ENCODE measurements at regions not wholly inside any gene's neighbourhood (a gene's known extent, or its start where the extent isn't known, plus 50 kb on each side); places are given as distances from the start of the nearest gene placed in this dataset.

DNA sequence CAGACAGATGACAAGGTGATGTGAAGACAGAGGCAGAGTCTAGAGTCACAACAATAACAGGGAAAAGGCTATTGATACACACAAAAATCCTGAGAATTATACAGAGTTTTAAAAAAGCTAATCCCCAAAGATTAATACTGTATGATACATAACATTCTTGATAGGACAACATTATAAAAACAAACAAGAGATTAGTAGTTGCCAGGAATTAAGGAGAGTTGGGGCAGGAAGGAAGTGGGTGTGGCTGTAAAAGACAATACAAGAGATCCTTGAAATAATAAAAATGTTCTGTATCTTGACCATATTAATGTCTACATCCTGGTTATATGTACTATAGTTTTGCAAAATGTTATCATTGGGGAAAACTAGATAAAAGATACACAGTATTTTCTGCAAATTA is 309.5 kb upstream of the PMFBP1 start:
- Histone ChIP-seq H4K20me1 (replicated peaks in 1 of 2; ENCODE audit: control insufficient read depth in 1 of 2, insufficient read depth in 2 of 2, low read length in 2 of 2) (no peaks in the 10 kb centered on the region), H3K23me2 (ENCODE audit: low read depth, low read length) (no peaks in the 10 kb centered on the region), H3K36me3 (ENCODE audit: control insufficient read depth in 2 of 4, insufficient read depth in 4 of 4, low read length in 3 of 4) (no peaks in the 10 kb centered on the region), H4K8ac (ENCODE audit: extremely low read depth, insufficient read depth, low read length) (no peak overlapping the region), H4K5ac (ENCODE audit: insufficient read length, low read depth, low read length) (no peak overlapping the region), H3K18ac (ENCODE audit: extremely low read depth, low read length) (no peak overlapping the region), H2BK120ac (replicated peaks; ENCODE audit: low read depth, low read length) (no peak overlapping the region), H3K27ac (ENCODE audit: low read depth, low read length) (no peak overlapping the region), H2BK5ac (ENCODE audit: low read depth, low read length) (no peak overlapping the region), H3K9me3 (ENCODE audit: insufficient read depth in 2 of 2, low read depth in 1 of 2, low read length in 1 of 2) (no peaks in the 10 kb centered on the region), H3K4me1 (replicated peaks in 1 of 4; ENCODE audit: control insufficient read depth in 3 of 4, insufficient read depth in 4 of 4, low read length in 3 of 4) (peaks cover 0 to 4% (median 0%) of the 10 kb centered on the region in 4 experiments; a peak in 1 of 7 replicates), H2BK12ac (ENCODE audit: low read depth, low read length) (no peak overlapping the region), H3K4ac (replicated peaks; ENCODE audit: insufficient read length, low read depth, low read length) (no peak overlapping the region), H3K79me2 (ENCODE audit: control insufficient read depth in 1 of 2, insufficient read depth in 2 of 2, low read length in 2 of 2) (no peaks in the 10 kb centered on the region), H3K4me3 (ENCODE audit: extremely low read depth in 1 of 4, insufficient read depth in 2 of 4, low read depth in 3 of 4, low read length in 4 of 4) (no peak overlapping the region), H3K14ac (ENCODE audit: insufficient read length) (no peak overlapping the region), H3K4me2 (ENCODE audit: insufficient read depth in 1 of 2, low read depth in 2 of 2, low read length in 2 of 2) (no peak overlapping the region), H2AK5ac (ENCODE audit: low read depth, low read length) (no peak overlapping the region), H3K27me3 (replicated peaks in 1 of 4; ENCODE audit: control insufficient read depth in 3 of 4, extremely low read depth in 1 of 4, insufficient read depth in 3 of 4, low read length in 3 of 4) (no peaks in the 10 kb centered on the region), H3K23ac (ENCODE audit: insufficient read length) (no peak overlapping the region), H2BK20ac (ENCODE audit: low read length) (no peak overlapping the region), H3K9ac (replicated peaks in 1 of 4; ENCODE audit: extremely low read depth in 1 of 4, low read depth in 3 of 4, low read length in 3 of 4) (no peak overlapping the region), H3K79me1 (ENCODE audit: low read depth, low read length) (no peaks in the 10 kb centered on the region), H4K91ac (replicated peaks; ENCODE audit: insufficient read length, low read length) (no peak overlapping the region), H3K56ac (replicated peaks; ENCODE audit: insufficient read length, low read depth, low read length) (no peak overlapping the region), H2AFZ (ENCODE audit: low read length) (no peak overlapping the region), H2BK15ac (ENCODE audit: low read length) (no peak overlapping the region)
- POLR2A ChIA-PET (ENCODE audit: partially characterized antibody), result no interaction called here
- DNase-seq (ENCODE audit: low read depth in 1 of 2, low spot score in 2 of 2) (no peak), FAIRE-seq (no peak)
- TF ChIP-seq PHF8 (conservative IDR thresholded peaks at IDR 0.05; ENCODE audit: low read depth, low read length), result no peak
- TF ChIP-seq RBBP5 (IDR thresholded peaks at IDR 0.05; ENCODE audit: borderline replicate concordance, low read depth, low read length), result no peak
- TF ChIP-seq BRCA1 (IDR thresholded peaks at IDR 0.05; ENCODE audit: low read depth, low read length), result no peak
- TF ChIP-seq CBX5 (IDR thresholded peaks at IDR 0.05; ENCODE audit: low read depth, low read length), result no peak
- CTCF ChIA-PET (ENCODE audit: partially characterized antibody), result no interaction called here
